ENCODE measurements at regions not wholly inside any gene's neighbourhood (a gene's known extent, or its start where the extent isn't known, plus 50 kb on each side); places are given as distances from the start of the nearest gene placed in this dataset.

DNA sequence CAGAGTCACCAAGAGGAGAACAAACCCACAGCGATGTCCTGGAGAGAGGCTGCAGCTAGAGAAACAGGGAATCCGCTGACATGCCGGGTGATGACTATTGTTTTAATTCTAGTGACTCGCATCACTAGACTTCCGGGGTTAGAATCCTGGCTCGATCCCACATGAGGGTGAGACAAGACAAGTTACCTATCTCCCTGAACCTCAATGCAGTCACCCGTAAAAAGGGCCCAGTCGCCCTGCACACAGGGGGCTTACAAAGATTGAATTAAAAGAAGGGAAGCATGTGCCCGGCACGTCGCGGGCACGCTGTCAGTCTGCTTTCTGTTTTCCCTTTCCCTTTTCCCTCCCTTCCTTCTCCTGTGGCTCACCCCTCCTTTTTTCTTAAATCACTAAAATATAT is 212.9 kb upstream of the FOXF1 start:
- FAIRE-seq (no peak), DNase-seq (ENCODE audit: insufficient read length, low spot score) (no peak)
- TF ChIP-seq POLR2AphosphoS5 (IDR thresholded peaks at IDR 0.05; ENCODE audit: low read depth, low read length) (no peak), SPI1 (IDR thresholded peaks at IDR 0.05; ENCODE audit: low read depth, low read length) (no peak), PAX5 (IDR thresholded peaks at IDR 0.05; ENCODE audit: insufficient read depth, low read length, severe bottlenecking) (no peak), TAF1 (IDR thresholded peaks at IDR 0.05; ENCODE audit: low read depth, low read length) (no peak), POU2F2 (IDR thresholded peaks at IDR 0.05; ENCODE audit: low read depth, low read length) (no peak), POLR2A (IDR thresholded peaks at IDR 0.05; ENCODE audit: low read depth, low read length) (no peak)

DNA sequence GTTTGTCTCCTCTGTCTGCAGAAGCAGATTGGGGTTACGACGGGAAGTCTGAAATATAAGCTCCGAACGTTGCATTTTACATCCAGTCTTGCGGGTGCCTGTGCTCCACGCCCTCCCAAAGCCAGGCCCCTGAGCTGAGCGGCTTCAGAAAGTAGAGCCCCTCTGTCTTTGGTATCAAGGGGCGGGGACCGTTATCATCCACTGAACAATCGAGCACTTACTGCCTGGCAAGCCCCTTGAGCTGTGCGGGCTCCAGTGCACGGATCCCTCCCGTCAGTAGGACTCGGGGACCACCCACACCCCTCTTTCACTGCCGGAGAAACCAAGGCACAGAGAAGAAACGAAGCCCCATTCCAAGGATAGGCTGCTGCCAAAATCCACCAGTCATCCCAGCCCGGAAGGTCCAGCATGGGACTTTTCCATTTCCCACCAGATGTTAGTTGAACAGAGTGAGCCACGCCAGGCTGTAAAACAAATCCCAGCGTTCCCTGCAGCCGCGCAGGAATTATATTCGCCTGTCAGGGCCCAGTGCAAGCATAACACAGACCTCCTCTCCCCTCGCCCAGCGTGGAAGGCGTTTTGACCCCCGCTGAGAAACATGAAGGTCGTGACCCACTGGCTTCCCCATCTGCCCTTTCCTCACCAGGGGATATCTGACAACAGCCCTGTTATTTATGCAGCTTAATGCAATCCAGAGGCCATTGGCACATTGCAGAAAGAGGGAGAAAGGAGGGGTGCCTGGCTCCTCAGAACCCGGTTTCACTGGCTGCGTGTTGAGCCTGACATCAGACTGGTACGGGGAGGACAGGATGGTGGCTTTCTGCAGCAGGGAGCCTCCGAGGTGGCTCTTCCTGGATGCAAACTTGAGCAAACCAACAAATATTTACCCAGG is 212.2 kb upstream of the FOXF1 start:
- no peak for FAIRE-seq

DNA sequence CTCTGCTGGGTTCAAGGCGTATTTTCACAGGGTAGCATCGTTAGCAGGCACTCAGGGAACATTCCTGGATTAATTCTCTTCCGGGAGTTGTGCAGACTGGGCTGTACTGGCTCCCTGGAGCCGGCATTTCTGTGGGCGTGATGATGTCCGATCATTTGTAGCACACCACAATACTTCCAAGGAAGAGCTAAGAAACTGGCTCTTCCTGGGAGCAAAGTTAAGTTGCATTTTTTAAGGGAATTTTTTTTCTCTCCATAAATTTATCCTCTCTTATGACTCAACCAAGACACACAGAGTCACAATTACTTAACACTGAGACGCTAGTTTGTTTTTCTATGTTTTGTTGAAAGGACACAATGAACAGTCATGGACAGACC is 211.6 kb upstream of the FOXF1 start:
- FAIRE-seq = no peak
- no peak for TF ChIP-seq POLR2A (IDR thresholded peaks at IDR 0.05; ENCODE audit: low read depth, low read length)
- TF ChIP-seq POU2F2 (IDR thresholded peaks at IDR 0.05; ENCODE audit: low read depth, low read length) = no peak
- no peak for TF ChIP-seq POLR2AphosphoS5 (IDR thresholded peaks at IDR 0.05; ENCODE audit: low read depth, low read length)
- TF ChIP-seq TAF1 (IDR thresholded peaks at IDR 0.05; ENCODE audit: low read depth, low read length) = no peak
- no peak for TF ChIP-seq PAX5 (IDR thresholded peaks at IDR 0.05; ENCODE audit: insufficient read depth, low read length, severe bottlenecking)
- TF ChIP-seq SPI1 (IDR thresholded peaks at IDR 0.05; ENCODE audit: low read depth, low read length) = no peak
- DNase-seq (ENCODE audit: insufficient read length, low spot score) = no peak

More for the DNA sequence above, 212.2 kb upstream of the FOXF1 start:
- DNase-seq (ENCODE audit: insufficient read length, low spot score) = no peak
- TF ChIP-seq POLR2A (IDR thresholded peaks at IDR 0.05; ENCODE audit: low read depth, low read length) (no peak), POU2F2 (IDR thresholded peaks at IDR 0.05; ENCODE audit: low read depth, low read length) (no peak), POLR2AphosphoS5 (IDR thresholded peaks at IDR 0.05; ENCODE audit: low read depth, low read length) (no peak), PAX5 (IDR thresholded peaks at IDR 0.05; ENCODE audit: insufficient read depth, low read length, severe bottlenecking) (no peak), SPI1 (IDR thresholded peaks at IDR 0.05; ENCODE audit: low read depth, low read length) (no peak), TAF1 (IDR thresholded peaks at IDR 0.05; ENCODE audit: low read depth, low read length) (no peak)

DNA sequence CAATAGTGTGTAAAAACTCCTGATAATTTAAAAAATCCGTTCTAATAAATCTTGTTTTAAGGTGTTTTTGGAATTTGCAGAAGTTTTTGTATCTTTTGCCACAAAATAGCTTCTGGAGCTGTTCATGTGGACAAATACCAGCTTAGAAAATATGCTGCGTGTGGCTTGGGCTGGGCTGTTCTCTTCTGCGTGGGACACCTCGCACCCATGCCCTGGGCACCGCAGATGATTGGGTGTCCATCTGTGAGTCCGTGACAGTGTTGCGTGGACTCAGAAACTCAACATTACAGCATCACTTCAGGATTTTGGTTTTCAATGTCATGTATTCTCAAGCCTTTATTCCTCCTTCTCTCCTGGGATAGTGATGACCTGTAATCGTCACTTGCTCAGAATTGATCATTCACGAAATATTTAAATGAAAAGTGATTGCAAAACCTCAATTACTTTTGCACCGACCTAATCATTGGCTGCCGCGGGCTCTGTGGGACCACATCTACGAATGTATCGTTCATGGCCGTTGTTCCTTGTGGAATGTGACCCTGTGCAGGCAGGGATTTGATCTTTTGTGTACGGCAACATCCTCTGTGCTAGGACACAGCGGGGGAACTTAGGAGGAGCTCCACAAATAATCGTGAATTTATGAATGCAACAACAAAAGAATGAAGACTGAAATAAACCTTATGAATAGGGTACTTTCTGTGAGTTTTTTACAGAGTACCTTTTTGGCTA is 210.3 kb upstream of the FOXF1 start:
- FAIRE-seq (no peak), DNase-seq (ENCODE audit: insufficient read length, low spot score) (no peak)
- TF ChIP-seq POU2F2 (IDR thresholded peaks at IDR 0.05; ENCODE audit: low read depth, low read length) (no peak), PAX5 (IDR thresholded peaks at IDR 0.05; ENCODE audit: insufficient read depth, low read length, severe bottlenecking) (no peak), SPI1 (IDR thresholded peaks at IDR 0.05; ENCODE audit: low read depth, low read length) (no peak)

DNA sequence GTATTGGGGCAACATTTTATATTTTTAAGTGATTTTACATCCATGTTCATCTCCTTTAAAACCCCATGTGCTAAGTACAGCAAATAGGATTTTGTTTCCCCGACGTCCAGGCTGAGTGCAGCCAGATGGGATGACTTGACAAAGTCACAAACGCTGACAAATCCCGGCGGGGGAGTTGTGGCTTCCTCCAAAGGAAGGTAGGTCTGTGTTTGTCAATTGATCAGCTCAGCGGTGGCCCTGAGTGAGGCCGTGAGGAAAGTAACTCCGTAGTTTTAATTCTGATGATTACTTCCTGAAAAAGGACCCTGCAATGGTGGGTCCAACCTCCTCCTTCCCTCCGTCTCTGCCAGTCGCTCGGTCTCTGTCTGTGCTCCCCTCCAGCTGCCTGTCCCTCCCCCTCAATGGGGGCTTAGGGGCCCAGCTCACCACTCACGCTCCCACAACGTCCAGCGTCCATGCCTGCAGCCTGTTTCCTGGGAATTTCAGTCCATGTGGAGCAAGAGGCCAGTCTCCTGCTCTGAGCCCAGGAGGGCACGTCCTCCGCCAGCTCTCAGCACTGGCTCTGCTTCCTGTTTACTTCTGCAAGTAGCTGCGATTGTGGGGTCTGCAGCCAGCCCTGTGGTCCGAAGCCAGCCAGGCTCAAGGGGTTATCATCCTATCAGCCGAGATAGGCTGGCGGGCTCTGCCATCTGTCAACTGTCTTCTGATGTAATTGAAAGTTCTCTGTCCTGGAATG is 209.4 kb upstream of the FOXF1 start:
- DNase-seq (ENCODE audit: insufficient read length, low spot score) (no peak), FAIRE-seq (no peak)
- TF ChIP-seq POLR2AphosphoS5 (IDR thresholded peaks at IDR 0.05; ENCODE audit: low read depth, low read length) (no peak), POU2F2 (IDR thresholded peaks at IDR 0.05; ENCODE audit: low read depth, low read length) (no peak), SPI1 (IDR thresholded peaks at IDR 0.05; ENCODE audit: low read depth, low read length) (no peak), POLR2A (IDR thresholded peaks at IDR 0.05; ENCODE audit: low read depth, low read length) (no peak), PAX5 (IDR thresholded peaks at IDR 0.05; ENCODE audit: insufficient read depth, low read length, severe bottlenecking) (no peak), TAF1 (IDR thresholded peaks at IDR 0.05; ENCODE audit: low read depth, low read length) (no peak)

DNA sequence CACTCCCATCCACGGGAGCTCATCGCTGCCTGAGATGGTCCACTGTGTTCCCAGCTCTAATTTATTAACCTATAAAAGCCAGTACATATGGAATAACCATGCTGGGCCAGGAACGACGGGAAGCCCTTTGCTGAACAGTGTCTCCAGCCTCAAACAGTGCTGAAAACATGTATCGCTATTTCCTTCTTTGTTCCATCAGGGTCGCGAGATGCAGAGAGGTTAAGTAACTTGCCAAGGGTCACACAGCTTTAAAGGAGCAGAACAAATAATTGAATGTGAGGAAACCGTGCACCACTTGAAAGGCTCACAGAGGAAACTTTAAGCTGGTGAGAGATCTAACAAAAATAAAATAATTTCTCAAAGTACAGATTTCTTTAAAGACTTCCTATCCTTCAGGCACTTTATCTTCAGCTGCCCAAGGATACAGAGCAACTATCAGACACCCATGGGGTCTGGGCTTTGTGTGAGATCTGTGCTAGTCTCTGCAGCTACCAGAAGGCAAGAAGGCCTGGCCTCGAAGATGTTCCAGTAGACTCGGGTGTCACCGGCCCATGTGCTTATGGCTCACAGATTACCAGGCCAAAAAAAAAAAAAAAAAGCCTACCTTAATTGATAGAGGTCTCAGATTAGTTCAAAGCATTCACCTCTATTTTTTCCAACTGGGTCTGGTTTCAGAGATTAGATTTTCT is 207.8 kb upstream of the FOXF1 start:
- TF ChIP-seq POU2F2 (IDR thresholded peaks at IDR 0.05; ENCODE audit: low read depth, low read length) = no peak
- no peak for TF ChIP-seq POLR2A (IDR thresholded peaks at IDR 0.05; ENCODE audit: low read depth, low read length)
- TF ChIP-seq SPI1 (IDR thresholded peaks at IDR 0.05; ENCODE audit: low read depth, low read length) = no peak
- TF ChIP-seq PAX5 (IDR thresholded peaks at IDR 0.05; ENCODE audit: insufficient read depth, low read length, severe bottlenecking) = no peak
- no peak for TF ChIP-seq POLR2AphosphoS5 (IDR thresholded peaks at IDR 0.05; ENCODE audit: low read depth, low read length)
- TF ChIP-seq TAF1 (IDR thresholded peaks at IDR 0.05; ENCODE audit: low read depth, low read length) = no peak
- no peak for FAIRE-seq
- no peak for DNase-seq (ENCODE audit: insufficient read length, low spot score)

DNA sequence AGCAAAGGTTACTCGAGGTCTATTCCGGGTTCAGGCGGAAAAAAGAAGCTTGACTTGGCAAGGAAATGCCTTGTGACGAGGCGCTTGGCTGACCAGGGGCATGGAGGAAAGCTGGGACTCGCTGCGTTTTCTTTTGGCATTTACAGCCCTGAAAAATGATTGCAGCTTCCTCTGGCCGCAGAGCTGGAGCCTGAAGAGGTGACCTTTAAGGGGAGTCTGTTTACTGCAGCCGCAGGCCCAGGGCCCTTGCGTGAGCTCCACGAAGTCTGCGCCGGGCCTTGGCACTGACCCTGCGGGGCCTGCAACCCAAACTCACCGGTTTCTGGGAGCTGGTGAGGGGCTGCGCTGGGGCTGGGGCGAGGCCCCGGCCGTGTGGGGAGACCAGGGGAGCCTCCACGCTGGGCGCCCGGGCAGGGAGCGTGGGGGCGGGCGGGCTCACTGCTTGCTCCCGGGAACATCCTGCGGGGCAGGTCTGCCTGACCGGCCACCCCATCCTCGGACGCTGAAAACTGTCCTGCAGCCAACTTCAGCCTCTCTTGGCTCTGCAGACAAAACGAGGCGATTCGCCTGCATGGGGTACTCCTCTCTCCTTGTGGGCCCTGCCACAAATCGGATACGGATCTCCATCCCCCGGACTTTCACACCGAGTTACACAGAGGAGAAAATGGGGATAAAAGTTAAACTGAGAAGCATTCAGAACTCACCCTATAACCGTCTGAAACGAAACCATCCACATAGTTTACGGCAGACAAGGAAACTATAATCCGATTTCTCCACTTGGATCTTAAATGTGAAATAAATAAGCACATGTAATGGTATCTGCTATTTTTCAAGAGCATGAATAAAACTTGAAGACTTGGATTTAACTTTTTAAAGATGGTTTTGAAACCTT is 206.3 kb upstream of the FOXF1 start:
- no peak for FAIRE-seq
- no peak for TF ChIP-seq POLR2AphosphoS5 (IDR thresholded peaks at IDR 0.05; ENCODE audit: low read depth, low read length)
- TF ChIP-seq POLR2A (IDR thresholded peaks at IDR 0.05; ENCODE audit: low read depth, low read length) = no peak
- TF ChIP-seq SPI1 (IDR thresholded peaks at IDR 0.05; ENCODE audit: low read depth, low read length) = no peak
- TF ChIP-seq PAX5 (IDR thresholded peaks at IDR 0.05; ENCODE audit: insufficient read depth, low read length, severe bottlenecking) = no peak
- TF ChIP-seq POU2F2 (IDR thresholded peaks at IDR 0.05; ENCODE audit: low read depth, low read length) = no peak
- no peak for TF ChIP-seq TAF1 (IDR thresholded peaks at IDR 0.05; ENCODE audit: low read depth, low read length)
- no peak for DNase-seq (ENCODE audit: insufficient read length, low spot score)

DNA sequence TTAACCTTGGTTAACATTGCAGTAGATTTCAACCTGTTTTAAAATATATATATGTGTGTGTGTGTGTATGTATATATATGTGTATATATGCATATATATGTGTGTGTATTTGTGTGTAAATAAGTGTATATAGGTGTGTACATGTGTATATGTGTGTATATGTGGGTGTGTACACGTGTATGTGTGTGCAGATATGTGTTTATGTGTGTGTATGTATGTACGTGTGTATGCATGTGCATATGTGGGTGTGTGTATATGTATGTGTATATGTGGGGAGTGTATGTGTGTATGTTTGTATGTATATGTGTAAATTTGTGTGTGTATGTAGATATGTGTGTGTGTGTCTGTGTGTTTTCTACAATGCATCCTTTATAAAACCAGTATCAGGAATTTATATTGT is 205.5 kb upstream of the FOXF1 start:
- TF ChIP-seq PAX5 (IDR thresholded peaks at IDR 0.05; ENCODE audit: insufficient read depth, low read length, severe bottlenecking) (no peak), POLR2AphosphoS5 (IDR thresholded peaks at IDR 0.05; ENCODE audit: low read depth, low read length) (no peak), POLR2A (IDR thresholded peaks at IDR 0.05; ENCODE audit: low read depth, low read length) (no peak), POU2F2 (IDR thresholded peaks at IDR 0.05; ENCODE audit: low read depth, low read length) (no peak)
- no peak for FAIRE-seq
- DNase-seq (ENCODE audit: insufficient read length, low spot score) = no peak
